IPS DF 6.9 (cell line): ENCODE measurements at regions not wholly inside any gene's neighbourhood (a gene's known extent, or its start where the extent isn't known, plus 50 kb on each side); places are given as distances from the start of the nearest gene placed in this dataset.

Experiments
- DNase-seq: peaks from one replicate; pipeline ENCODE4 v3.0.0-alpha.2; 2013; ENCODE audit warnings: low read depth, low spot score
- H3K27ac ChIP-seq: one replicate; pipeline ENCODE4 v1.5.1; 2013; ENCODE audit warnings: low read length, control low read depth
- H3K27me3 ChIP-seq: 2 replicates; pipeline ENCODE4 v1.6.1; 2013; ENCODE audit warnings: mild to moderate bottlenecking, low read length; ENCODE audit not compliant: control insufficient read depth, insufficient read depth
- H3K36me3 ChIP-seq: 2 replicates; pipeline ENCODE4 v1.6.1; 2013; ENCODE audit warnings: low read length; ENCODE audit not compliant: control insufficient read depth, insufficient read depth
- H3K4me1 ChIP-seq: 2 replicates; pipeline ENCODE4 v1.6.1; 2013; ENCODE audit warnings: low read length; ENCODE audit not compliant: control insufficient read depth, insufficient read depth
- H3K4me3 ChIP-seq: 2 replicates; pipeline ENCODE4 v1.5.1; 2013; ENCODE audit warnings: mild to moderate bottlenecking, low read length
- H3K9me3 ChIP-seq: 2 replicates; pipeline ENCODE4 v1.6.1; 2013; ENCODE audit warnings: low read length, inconsistent platforms; ENCODE audit not compliant: control insufficient read depth, insufficient read depth
- WGBS: extraction: QIAGEN DNeasy Blood & Tissue Kit; methylation state at CpG from one replicate; pipeline ENCODE4 v1.1.7; 2013; ENCODE audit warnings: mixed read lengths, missing lambda C conversion rate; ENCODE audit not compliant: insufficient read length, insufficient coverage; 5-methylcytosine and 5-hydroxymethylcytosine counted together

DNA sequence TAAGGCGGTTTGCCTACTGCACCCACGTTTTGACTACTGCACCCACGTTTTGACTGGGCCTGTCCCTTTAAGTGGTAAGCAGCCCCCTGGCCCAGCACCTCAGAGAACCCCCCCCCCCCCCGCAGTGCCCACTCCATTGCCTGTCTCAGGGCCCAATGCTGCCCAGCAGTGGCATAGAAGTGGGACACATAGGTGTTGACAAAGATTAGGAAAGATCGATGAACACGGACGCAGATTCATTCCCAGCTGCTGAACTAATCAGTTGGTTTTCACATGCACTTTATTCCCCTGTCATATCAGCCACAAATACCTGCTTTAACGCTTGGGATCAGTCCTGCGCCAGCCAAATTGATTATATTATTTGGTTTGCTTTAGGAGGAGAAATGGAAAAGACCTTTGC is 268.8 kb upstream of the SKOR2 start:
- Histone ChIP-seq H3K27ac (no peak overlapping the region), H3K9me3 (no peaks in the 10 kb centered on the region), H3K4me1 (no peaks in the 10 kb centered on the region), H3K36me3 (no peaks in the 10 kb centered on the region), H3K4me3 (no peak overlapping the region), H3K27me3 (no peaks in the 10 kb centered on the region)
- DNase-seq: no peak
- no CpG with 5 or more reads among the region's 9 CpGs for WGBS

DNA sequence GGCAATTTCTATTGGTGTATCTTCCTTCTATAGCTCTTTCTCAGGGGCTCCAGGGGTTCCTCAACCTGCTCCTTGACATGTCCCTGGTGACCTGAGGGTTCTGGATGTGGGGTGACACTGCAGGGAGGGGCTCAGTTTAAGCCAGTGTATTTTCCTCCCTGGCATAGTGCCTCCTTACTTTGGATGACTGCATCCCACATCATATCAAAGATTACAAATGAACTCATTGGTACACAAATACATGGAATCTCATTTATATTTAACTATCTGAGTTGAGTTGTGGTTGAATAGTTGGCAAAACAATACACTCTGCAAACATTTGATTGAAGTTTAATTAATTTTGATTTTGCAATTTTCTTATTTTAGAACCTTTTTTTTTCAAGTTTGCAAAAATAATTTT is 268.2 kb upstream of the SKOR2 start:
- no peak for DNase-seq
- Histone ChIP-seq H3K27ac (no peak overlapping the region), H3K9me3 (no peaks in the 10 kb centered on the region), H3K4me3 (no peak overlapping the region), H3K27me3 (no peaks in the 10 kb centered on the region), H3K4me1 (no peaks in the 10 kb centered on the region), H3K36me3 (no peaks in the 10 kb centered on the region)

DNA sequence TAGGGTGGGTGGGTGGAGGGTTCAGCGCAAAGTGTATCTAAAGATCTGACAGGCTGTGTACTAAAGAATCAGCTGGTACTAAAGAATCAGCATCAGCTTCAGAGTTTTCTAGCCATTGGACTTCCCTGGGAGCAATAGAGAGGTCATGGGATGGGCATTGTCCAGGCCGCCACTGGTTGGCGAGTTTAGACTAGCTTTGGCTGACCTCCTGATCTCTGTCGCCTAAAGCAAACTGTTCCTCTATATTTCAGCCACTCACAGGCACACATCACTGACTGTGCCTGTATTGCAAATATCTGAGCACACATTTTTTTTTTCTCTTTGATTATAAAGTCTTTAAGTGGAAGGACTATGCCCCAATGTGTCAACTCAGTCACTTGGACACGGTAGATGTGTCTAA is 267.8 kb upstream of the SKOR2 start:
- Histone ChIP-seq H3K4me3 (no peak overlapping the region), H3K27me3 (no peaks in the 10 kb centered on the region), H3K36me3 (no peaks in the 10 kb centered on the region), H3K4me1 (no peaks in the 10 kb centered on the region), H3K27ac (no peak overlapping the region), H3K9me3 (no peaks in the 10 kb centered on the region)
- no CpG with 5 or more reads among the region's 5 CpGs for WGBS
- no peak for DNase-seq

DNA sequence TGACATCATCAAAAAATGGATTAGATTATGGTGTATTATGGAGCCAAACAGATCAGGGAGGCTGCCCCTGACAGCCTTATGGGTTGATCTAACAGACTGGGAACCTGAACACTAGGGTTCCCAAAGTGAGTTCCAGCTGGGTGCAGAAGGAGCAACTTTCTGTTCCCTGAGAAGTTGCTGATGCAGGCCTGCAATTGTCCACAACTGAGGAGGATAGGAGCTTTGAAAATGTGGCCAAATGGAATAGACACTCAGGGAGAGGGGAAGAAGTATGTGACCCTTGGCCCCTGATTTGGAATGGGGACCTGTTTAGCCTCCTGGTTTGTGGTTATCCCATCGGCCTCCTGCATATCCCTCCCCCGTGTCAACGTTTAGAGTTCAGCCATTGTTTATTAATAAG is 262.2 kb upstream of the SKOR2 start:
- no peaks in the 10 kb centered on the region for H3K36me3 ChIP-seq
- H3K9me3 ChIP-seq: no peaks in the 10 kb centered on the region
- DNase-seq: no peak
- no peaks in the 10 kb centered on the region for H3K27me3 ChIP-seq
- H3K4me3 ChIP-seq: no peak overlapping the region
- no peaks in the 10 kb centered on the region for H3K4me1 ChIP-seq
- no CpG with 5 or more reads among the region's 3 CpGs for WGBS
- H3K27ac ChIP-seq: no peak overlapping the region

DNA sequence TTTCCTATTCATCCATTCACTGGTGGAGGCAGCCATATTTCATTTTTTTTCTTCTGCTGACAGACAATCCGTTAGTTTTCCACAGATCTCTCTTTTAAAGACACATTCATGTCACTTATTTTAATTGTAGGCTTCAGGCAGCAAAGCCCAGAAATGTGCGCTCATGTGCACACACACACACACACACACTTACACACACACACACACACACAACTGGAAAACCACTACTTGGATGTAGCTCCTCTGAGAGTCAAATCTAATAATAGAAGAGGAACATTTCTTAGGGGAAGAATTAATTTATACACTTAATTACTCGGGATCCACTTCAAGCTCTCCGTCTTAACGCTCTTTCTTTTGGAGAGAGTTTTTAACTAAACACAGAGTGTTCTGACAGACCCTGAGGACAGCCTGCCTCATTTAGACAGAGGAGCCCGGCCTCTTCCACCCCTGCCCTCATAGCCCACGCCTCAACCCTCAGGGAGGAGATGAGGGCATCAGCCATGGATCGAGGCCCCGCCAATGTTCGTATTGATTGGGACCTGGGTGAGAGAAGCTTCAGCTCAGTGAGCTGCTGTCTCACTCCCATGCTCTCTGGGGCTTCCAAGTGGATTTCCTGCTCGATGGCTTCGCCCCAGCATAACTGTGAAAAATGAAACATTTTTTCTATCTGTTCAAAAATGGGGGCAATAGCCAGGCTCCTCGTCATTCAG is 261.4 kb upstream of the SKOR2 start:
- Histone ChIP-seq H3K27me3 (no peaks in the 10 kb centered on the region), H3K36me3 (no peaks in the 10 kb centered on the region), H3K4me1 (no peaks in the 10 kb centered on the region), H3K9me3 (no peaks in the 10 kb centered on the region), H3K27ac (no peak overlapping the region), H3K4me3 (no peak overlapping the region)
- no peak for DNase-seq
- WGBS: no CpG with 5 or more reads among the region's 13 CpGs

DNA sequence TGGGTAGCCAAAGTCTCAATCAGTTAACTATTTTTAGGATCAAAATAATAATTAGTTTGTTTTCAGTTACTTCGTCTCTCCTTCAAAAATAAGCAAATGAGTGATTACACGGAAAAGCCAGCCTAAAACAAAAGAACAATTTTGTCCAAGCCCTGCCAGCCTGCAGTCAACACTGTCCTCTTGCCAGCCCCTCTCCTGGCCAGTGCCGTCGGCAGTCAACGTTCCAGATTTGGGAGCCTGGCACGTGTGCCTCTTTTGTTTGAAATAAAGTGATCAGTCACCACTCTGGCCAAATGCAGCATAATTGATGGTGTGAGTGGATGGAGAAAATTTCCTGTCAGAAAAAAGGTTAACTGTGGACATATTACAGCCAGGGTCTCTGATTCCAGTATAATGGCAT is 260.6 kb upstream of the SKOR2 start:
- Histone ChIP-seq H3K27ac (no peak overlapping the region), H3K4me1 (no peaks in the 10 kb centered on the region), H3K27me3 (no peaks in the 10 kb centered on the region), H3K4me3 (no peak overlapping the region), H3K36me3 (no peaks in the 10 kb centered on the region), H3K9me3 (no peaks in the 10 kb centered on the region)
- DNase-seq: no peak
- WGBS: no CpG with 5 or more reads among the region's 6 CpGs

DNA sequence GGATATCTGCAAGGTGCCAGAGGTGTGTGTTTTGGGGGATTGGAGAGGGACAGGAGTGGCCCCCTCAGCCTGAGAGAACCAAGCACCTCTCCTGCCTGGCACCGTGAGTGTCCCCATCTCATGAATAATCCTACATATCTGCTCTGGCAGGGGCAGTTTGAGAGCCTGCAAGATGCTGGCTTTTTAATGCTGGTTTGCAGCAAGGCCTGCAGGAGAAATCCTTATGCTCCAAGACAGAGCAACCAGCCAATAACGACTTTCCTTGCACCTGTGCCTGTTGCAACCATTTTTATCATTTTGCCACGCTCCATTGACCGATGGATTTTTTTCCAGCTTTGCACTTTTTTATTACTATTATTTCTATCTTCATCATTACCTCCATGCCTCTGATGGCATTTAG is 259.4 kb upstream of the SKOR2 start:
- Histone ChIP-seq H3K4me3 (no peak overlapping the region), H3K4me1 (no peaks in the 10 kb centered on the region), H3K9me3 (no peaks in the 10 kb centered on the region), H3K27ac (no peak overlapping the region), H3K36me3 (no peaks in the 10 kb centered on the region), H3K27me3 (no peaks in the 10 kb centered on the region)
- WGBS: no CpG with 5 or more reads among the region's 4 CpGs
- DNase-seq: no peak

DNA sequence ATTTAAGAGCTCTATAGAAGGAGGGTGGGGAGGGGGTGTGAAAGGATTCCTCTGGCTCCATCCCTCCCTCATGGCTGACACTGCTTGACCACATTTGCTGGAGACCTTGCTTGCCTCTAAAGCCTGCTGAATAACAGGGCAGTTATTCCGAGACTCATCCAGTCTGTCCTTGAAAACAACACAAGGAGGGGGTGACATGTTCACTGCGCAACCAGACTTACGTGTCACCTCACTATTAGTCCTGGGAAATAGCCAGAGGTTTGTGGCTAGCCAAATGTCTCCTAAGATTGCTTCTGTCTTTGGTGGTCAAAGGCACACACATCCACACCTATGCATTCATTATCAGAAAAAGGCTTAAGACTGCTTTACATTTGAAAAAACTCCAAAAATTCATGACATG is 256.2 kb upstream of the SKOR2 start:
- DNase-seq: no peak
- H3K4me1 ChIP-seq: no peaks in the 10 kb centered on the region
- H3K36me3 ChIP-seq: no peaks in the 10 kb centered on the region
- no peak overlapping the region for H3K4me3 ChIP-seq
- no peak overlapping the region for H3K27ac ChIP-seq
- WGBS: no CpG with 5 or more reads among the region's 3 CpGs
- no peaks in the 10 kb centered on the region for H3K9me3 ChIP-seq
- no peaks in the 10 kb centered on the region for H3K27me3 ChIP-seq

DNA sequence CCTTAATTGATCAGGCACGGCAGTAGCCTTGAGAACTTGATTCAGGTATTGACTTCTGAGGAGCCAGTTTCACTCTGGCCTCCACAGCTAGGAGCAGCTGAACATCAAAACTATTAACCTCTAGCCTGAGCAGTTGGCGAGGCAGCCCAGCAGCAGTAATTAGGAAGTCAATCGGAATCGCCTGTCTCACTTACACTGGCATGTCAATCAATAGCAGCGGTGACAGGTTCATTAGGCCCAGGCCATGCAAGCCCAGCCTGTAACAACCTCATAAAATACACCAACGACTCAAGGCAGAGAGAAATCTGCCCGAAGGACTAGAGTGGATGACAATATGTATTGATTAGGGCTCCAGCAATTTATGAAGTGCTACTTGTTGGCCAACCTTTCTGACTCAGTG is 255.4 kb upstream of the SKOR2 start:
- DNase-seq: no peak
- Histone ChIP-seq H3K36me3 (no peaks in the 10 kb centered on the region), H3K4me3 (no peak overlapping the region), H3K9me3 (no peaks in the 10 kb centered on the region), H3K4me1 (no peaks in the 10 kb centered on the region), H3K27ac (no peak overlapping the region), H3K27me3 (no peaks in the 10 kb centered on the region)
- no CpG with 5 or more reads among the region's 7 CpGs for WGBS

DNA sequence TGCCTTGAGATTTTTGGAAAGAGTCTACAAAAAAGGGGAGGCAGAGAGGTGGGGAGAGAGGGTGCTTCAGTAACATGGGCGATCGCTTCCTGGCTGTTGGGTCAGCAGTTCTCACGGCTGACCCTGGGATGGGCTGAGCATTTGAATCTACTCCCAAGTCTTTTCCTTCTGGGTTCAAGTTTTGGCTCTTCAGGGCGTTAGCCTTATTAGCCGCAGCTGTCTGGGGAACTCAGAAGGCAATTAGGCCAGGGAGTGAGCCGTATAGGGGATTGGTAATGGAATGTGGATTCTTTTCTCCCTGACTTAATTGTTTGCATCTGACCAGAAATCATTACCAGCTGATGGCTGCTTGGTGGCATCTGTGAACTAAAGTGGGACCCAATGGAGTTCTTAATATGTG is 250.5 kb upstream of the SKOR2 start:
- no peaks in the 10 kb centered on the region for H3K36me3 ChIP-seq
- DNase-seq: no peak
- H3K9me3 ChIP-seq: no peaks in the 10 kb centered on the region
- no peaks in the 10 kb centered on the region for H3K27me3 ChIP-seq
- no peak overlapping the region for H3K27ac ChIP-seq
- H3K4me1 ChIP-seq: no peaks in the 10 kb centered on the region
- WGBS: no CpG with 5 or more reads among the region's 6 CpGs
- no peak overlapping the region for H3K4me3 ChIP-seq

DNA sequence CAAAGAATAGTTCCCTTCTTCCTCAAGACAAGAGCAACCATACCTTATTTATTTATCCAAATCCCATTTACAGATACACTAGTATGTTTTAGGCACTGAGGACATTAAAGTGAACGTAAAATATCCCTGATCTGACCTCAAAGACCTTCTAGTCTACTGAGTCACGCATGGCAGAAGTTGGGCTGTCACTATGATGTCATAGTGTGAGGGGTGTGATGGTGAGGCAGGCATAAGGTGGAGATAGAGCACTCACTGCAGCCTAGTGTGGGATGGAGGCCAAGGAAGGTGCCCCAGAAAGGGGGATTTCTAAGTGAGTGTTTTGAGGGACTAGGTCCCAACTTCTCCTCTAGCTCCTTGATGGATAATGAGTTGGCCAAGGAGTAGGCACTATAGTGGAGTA is 249.5 kb upstream of the SKOR2 start:
- Histone ChIP-seq H3K9me3 (no peaks in the 10 kb centered on the region), H3K36me3 (no peaks in the 10 kb centered on the region), H3K27me3 (no peaks in the 10 kb centered on the region), H3K27ac (no peak overlapping the region), H3K4me3 (no peak overlapping the region), H3K4me1 (no peaks in the 10 kb centered on the region)
- DNase-seq: no peak
- no CpG with 5 or more reads among the region's 2 CpGs for WGBS
